ENCODE measurements at regions not wholly inside any gene's neighbourhood (a gene's known extent, or its start where the extent isn't known, plus 50 kb on each side); places are given as distances from the start of the nearest gene placed in this dataset.

GRCh38 chr4:60223208-60223923, 976.8 kb upstream of the ADGRL3 start:
- TF ChIP-seq CTCF (IDR thresholded peaks at IDR 0.05) (no peak), POLR2A (IDR thresholded peaks at IDR 0.05) (no peak), EP300 (IDR thresholded peaks at IDR 0.05) (no peak), POLR2AphosphoS5 (IDR thresholded peaks at IDR 0.05) (no peak)
